ENCODE measurements at regions not wholly inside any gene's neighbourhood (a gene's known extent, or its start where the extent isn't known, plus 50 kb on each side); places are given as distances from the start of the nearest gene placed in this dataset.

DNA sequence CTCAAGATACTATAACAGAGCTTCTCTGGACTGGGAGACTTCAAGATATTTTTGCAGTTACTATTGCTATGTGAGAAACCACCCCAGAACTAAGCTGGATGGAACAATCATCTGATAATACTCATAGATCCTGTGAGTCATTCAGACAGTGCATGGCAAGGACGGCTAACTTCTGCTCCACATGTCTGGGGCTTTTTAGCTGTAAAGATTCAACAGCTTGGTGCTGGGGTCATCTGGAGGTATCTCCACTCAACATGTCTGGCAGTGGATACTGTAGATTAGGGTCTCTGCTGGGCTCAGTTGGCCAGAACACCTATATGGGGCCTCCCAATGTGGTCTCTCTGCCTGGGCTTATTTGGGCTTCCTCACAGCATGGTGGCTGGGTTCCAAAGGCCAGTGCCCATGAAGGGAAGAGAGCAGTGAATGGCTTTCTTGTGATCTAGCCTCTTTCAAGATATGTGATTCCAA is 117.3 kb upstream of the SLC7A14 start:
- POLR2A ChIA-PET, result no interaction called here
- no peaks in the 10 kb centered on the region for H3K36me3 ChIP-seq (ENCODE audit: control insufficient read depth in 2 of 2, insufficient read depth in 1 of 2, low read length in 2 of 2)
- no peak overlapping the region for H3K27ac ChIP-seq (ENCODE audit: extremely low read depth, low read depth, low read length)
- no peaks in the 10 kb centered on the region for H3K4me1 ChIP-seq (ENCODE audit: control insufficient read depth, insufficient read depth, low read length)
- TF ChIP-seq SETDB1 (IDR thresholded peaks at IDR 0.05; ENCODE audit: insufficient read length, low read length) (no peak), ZNF548 (tag by site-specific recombination; IDR thresholded peaks at IDR 0.05) (no peak), ZNF664 (tag by site-specific recombination; IDR thresholded peaks at IDR 0.05) (no peak), ZNF138 (tag by site-specific recombination; IDR thresholded peaks at IDR 0.05; ENCODE audit: borderline replicate concordance) (no peak), ZNF530 (tag by site-specific recombination; IDR thresholded peaks at IDR 0.05; ENCODE audit: low read depth) (no peak), ZNF202 (tag by site-specific recombination; IDR thresholded peaks at IDR 0.05; ENCODE audit: borderline replicate concordance) (no peak)
- no peaks in the 10 kb centered on the region for H3K9me3 ChIP-seq (ENCODE audit: control insufficient read depth, insufficient read depth, low read depth, low read length)
- no peak overlapping the region for H3K4me3 ChIP-seq (ENCODE audit: low read depth, low read length)
- CTCF ChIA-PET, result no interaction called here

DNA sequence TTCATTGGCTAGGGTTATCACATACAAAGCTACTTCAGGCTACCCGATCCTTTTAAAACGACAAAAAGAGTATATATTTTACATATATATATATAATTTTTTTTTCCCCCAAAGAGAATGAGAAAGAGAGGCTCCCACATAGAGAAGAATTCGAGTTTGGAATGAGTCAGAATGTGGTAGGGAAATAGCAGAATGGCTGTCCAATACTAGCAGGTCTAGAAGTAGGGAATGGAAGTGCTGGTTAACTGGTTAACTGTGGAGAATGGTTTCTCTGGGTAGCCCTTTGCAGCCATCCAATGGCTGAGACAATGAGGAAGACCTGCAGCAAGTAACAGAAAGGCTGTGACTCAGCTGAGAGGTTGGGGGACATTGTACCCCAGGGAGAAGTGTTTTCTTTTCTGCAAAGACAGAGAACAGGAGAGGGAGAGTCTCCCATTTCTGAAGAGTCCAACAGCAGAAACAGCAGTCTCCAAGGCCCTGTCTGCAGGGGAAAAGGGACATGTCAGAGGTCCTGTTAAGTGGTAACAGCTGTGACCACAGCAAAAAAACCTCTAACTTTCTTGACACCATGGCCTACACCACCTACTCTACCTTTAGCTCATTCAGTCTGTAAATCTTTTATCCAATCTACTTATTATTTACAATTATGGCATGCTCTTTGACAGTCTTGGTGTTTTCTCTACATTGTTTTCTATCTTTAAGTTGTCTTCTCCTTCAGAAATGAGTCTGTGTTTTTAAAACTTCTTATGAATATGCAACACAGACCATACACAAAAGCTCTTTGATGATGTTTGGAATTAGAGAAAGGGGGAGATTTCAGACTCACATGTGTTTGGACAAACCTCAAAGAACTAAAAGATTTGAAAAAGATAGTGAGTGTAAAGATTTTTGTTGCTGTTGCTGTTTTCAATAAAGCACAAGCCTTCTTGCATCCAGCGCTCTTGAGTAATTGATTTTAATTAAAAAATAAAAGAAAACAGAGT is 116.1 kb upstream of the SLC7A14 start:
- ChIA-PET POLR2A (no interaction called here), CTCF (interaction anchor here (0.7 kb wide), 1 partner anchor 288 kb away, joined by 4 read pairs; no protein-coding TSS in a partner anchor)
- no peaks in the 10 kb centered on the region for H3K4me1 ChIP-seq (ENCODE audit: control insufficient read depth, insufficient read depth, low read length)
- H3K9me3 ChIP-seq (ENCODE audit: control insufficient read depth, insufficient read depth, low read depth, low read length), result no peaks in the 10 kb centered on the region
- H3K27ac ChIP-seq (ENCODE audit: extremely low read depth, low read depth, low read length), result no peak overlapping the region
- H3K36me3 ChIP-seq (ENCODE audit: control insufficient read depth in 2 of 2, insufficient read depth in 1 of 2, low read length in 2 of 2), result no peaks in the 10 kb centered on the region
- H3K4me3 ChIP-seq (ENCODE audit: low read depth, low read length), result no peak overlapping the region
- no peak for TF ChIP-seq ZNF362 (tag by site-specific recombination; IDR thresholded peaks at IDR 0.05)
- TF ChIP-seq ZFHX2 (tag by site-specific recombination; conservative IDR thresholded peaks at IDR 0.05), result no peak
- no peak for TF ChIP-seq ZNF510 (tag by site-specific recombination; IDR thresholded peaks at IDR 0.05; ENCODE audit: insufficient replicate concordance)
- no peak for TF ChIP-seq SCRT1 (tag by site-specific recombination; IDR thresholded peaks at IDR 0.05; ENCODE audit: borderline replicate concordance)
- no peak for TF ChIP-seq HOXA7 (CRISPR knock-in tag; IDR thresholded peaks at IDR 0.05; ENCODE audit: borderline replicate concordance)
- no peak for TF ChIP-seq TCF7L2 (IDR thresholded peaks at IDR 0.05; ENCODE audit: borderline replicate concordance, low read depth, low read length)
- TF ChIP-seq ZNF266 (tag by site-specific recombination; IDR thresholded peaks at IDR 0.05; ENCODE audit: low read depth), result no peak
- TF ChIP-seq PRDM1 (tag by site-specific recombination; IDR thresholded peaks at IDR 0.05), result no peak

- CTCF ChIA-PET, result no interaction called here
- no peaks in the 10 kb centered on the region for H3K9me3 ChIP-seq (ENCODE audit: control insufficient read depth, insufficient read depth, low read depth, low read length)
- no peak for TF ChIP-seq ZNF311 (tag by site-specific recombination; IDR thresholded peaks at IDR 0.05; ENCODE audit: borderline replicate concordance)
- peak; percentile 2; the same call in 1 of the 2 replicates for TF ChIP-seq ZFHX2 (tag by site-specific recombination; conservative IDR thresholded peaks at IDR 0.05)
- no peaks in the 10 kb centered on the region for H3K4me1 ChIP-seq (ENCODE audit: control insufficient read depth, insufficient read depth, low read length)
- H3K27ac ChIP-seq (ENCODE audit: extremely low read depth, low read depth, low read length), result no peak overlapping the region
- POLR2A ChIA-PET, result no interaction called here
- H3K36me3 ChIP-seq (ENCODE audit: control insufficient read depth in 2 of 2, insufficient read depth in 1 of 2, low read length in 2 of 2), result no peaks in the 10 kb centered on the region
- no peak overlapping the region for H3K4me3 ChIP-seq (ENCODE audit: low read depth, low read length)
Observed at GRCh38 chr3:170700054-170700404, 114.2 kb upstream of the SLC7A14 start.

Measured in HEK293 (cell line).